HepG2 (cell line): ENCODE measurements at regions not wholly inside any gene's neighbourhood (a gene's known extent, or its start where the extent isn't known, plus 50 kb on each side); places are given as distances from the start of the nearest gene placed in this dataset.

Experiments used
- ATAC-seq: fragments of 200-7000 bp; cut with Tn5 transposase; 3 replicates; pipeline ENCODE4 v1.9.1; 2020; ENCODE audit warnings: mild to moderate bottlenecking, moderate library complexity
- BruUV-seq: library from RNA; stranded (reverse); fragments of 400-500 nt; replicated peaks from 2 replicates; lab custom pipeline; 2021; lab: Mats Ljungman, UMichigan
- CTCF ChIA-PET: fragments of 300-600 bp; formaldehyde crosslinking; extraction: SDS; loops from one replicate; lab custom pipeline; 2021; ENCODE audit warnings: low total read pairs, inconsistent platforms, low intra/inter-chr PET ratio; lab: Yijun Ruan, JAX
- POLR2A ChIA-PET: fragments of 350-600 bp; sonication (Branson Sonifier 250); formaldehyde crosslinking; loops from one replicate; lab custom pipeline; 2020; ENCODE audit warnings: antibody characterized with exemption, inconsistent platforms; lab: Yijun Ruan, JAX
- DNase-seq: peaks from one replicate; pipeline ENCODE4 v3.0.0-alpha.2; 2015; ENCODE audit warnings: low spot score
- FAIRE-seq: peaks from 3 replicates; lab custom pipeline; 2011; peaks lifted over from hg19 to GRCh38; lab: Jason Lieb, UNC
- H2AFZ ChIP-seq: one replicate; pipeline ENCODE4 v1.6.1; 2011; ENCODE audit warnings: low read length, inconsistent platforms
- H3K27ac ChIP-seq: fragments of 300-600 bp; 3 replicates; pipeline ENCODE4 v1.8.0; 2011; ENCODE audit warnings: mixed run types, mild to moderate bottlenecking, mixed read lengths, low read length, inconsistent platforms; ENCODE audit not compliant: insufficient read depth; ENCODE audit errors: extremely low read length
- H3K27me3 ChIP-seq, 2 experiments: fragments of 200-600 bp in 1 of 2; 2 replicates in 1 of 2; 3 replicates in 1 of 2; pipeline versions ENCODE4 v1.6.0 to v1.8.0; 2011; ENCODE audit warnings: low read length in 2 of 2, mild to moderate bottlenecking in 2 of 2, moderate library complexity in 2 of 2, inconsistent platforms in 1 of 2; ENCODE audit not compliant: insufficient read depth in 2 of 2, control insufficient read depth in 1 of 2
- H3K36me3 ChIP-seq, 2 experiments: fragments of 200-600 bp in 1 of 2; replicated peaks in 1 of 2; 2 replicates in 1 of 2; 3 replicates in 1 of 2; pipeline versions ENCODE4 v1.5.1 to v1.8.0; 2011; ENCODE audit warnings: low read length in 2 of 2, inconsistent platforms in 1 of 2; ENCODE audit not compliant: insufficient read depth in 2 of 2, control insufficient read depth in 1 of 2
- H3K4me1 ChIP-seq: 2 replicates; pipeline ENCODE4 v1.5.1; 2012; ENCODE audit warnings: low read length, inconsistent platforms; ENCODE audit not compliant: insufficient read depth
- H3K4me2 ChIP-seq: 2 replicates; pipeline ENCODE4 v1.6.0; 2011; ENCODE audit warnings: low read depth, low read length, inconsistent platforms
- H3K4me3 ChIP-seq, 3 experiments: fragments of 200-600 bp in 1 of 3; sonication (generic), shearing (Covaris generic) in 1 of 3; replicated peaks in 1 of 3; 2 replicates each; pipeline ENCODE4 v1.5.1; 2011 to 2016; ENCODE audit warnings: low read length in 3 of 3, inconsistent platforms in 2 of 3, low read depth in 2 of 3, mild to moderate bottlenecking in 2 of 3, control low read depth in 1 of 3, mixed read lengths in 1 of 3; ENCODE audit not compliant: insufficient read depth in 1 of 3
- H3K79me2 ChIP-seq: one replicate; pipeline ENCODE4 v1.6.1; 2011; ENCODE audit warnings: low read length, inconsistent platforms; ENCODE audit not compliant: insufficient read depth
- H3K9ac ChIP-seq: 2 replicates; pipeline ENCODE4 v1.6.0; 2011; ENCODE audit warnings: mild to moderate bottlenecking, low read depth, low read length, inconsistent platforms; ENCODE audit not compliant: insufficient read depth
- H3K9me3 ChIP-seq: 2 replicates; pipeline ENCODE4 v1.5.1; 2012; ENCODE audit warnings: mild to moderate bottlenecking, low read length
- H4K20me1 ChIP-seq: 2 replicates; pipeline ENCODE4 v1.6.0; 2011; ENCODE audit warnings: inconsistent platforms, mild to moderate bottlenecking, low read length, moderate library complexity; ENCODE audit not compliant: insufficient read depth
- HOXD1 ChIP-seq: sonication (generic); formaldehyde crosslinking; IDR thresholded peaks from 2 replicates; pipeline ENCODE4 v1.5.0; 2020; ENCODE audit warnings: missing genetic modification reagents
- POGZ ChIP-seq: sonication (generic); formaldehyde crosslinking; IDR thresholded peaks from 2 replicates; pipeline ENCODE4 v1.4.0; 2020; ENCODE audit warnings: mild to moderate bottlenecking, missing genetic modification reagents
- TBL1XR1 ChIP-seq: fragments of 150-350 bp; IDR thresholded peaks from 2 replicates; pipeline ENCODE4 v1.6.1; 2014; ENCODE audit warnings: borderline replicate concordance, low read length; ENCODE audit not compliant: partially characterized antibody
- ZNF3 ChIP-seq: IDR thresholded peaks from 2 replicates; pipeline ENCODE4 v1.7.0; 2017; ENCODE audit warnings: inconsistent platforms
- WGBS: methylation state at CpG from one replicate; pipeline ENCODE4 v1.1.6; 2017; ENCODE audit warnings: low lambda C conversion rate; 5-methylcytosine and 5-hydroxymethylcytosine counted together
- in situ Hi-C: cut with HindIII; loops from 2 replicates; pipeline ENCODE4 v1.10.0; 2017; ENCODE audit warnings: low pct_unique_long_range_greater_than_20kb; ENCODE audit not compliant: extremely low pct_ligation_motif_present
- intact Hi-C: fragments of 100-400 bp; cut with micrococcal nuclease; formaldehyde crosslinking; loops from one replicate; pipeline ENCODE4 v1.10.0; 2022; ENCODE audit not compliant: unreplicated experiment
- TF ChIP-seq, protein P1 (sequence below), 2 experiments: fragments of 450-650 bp in 1 of 2; sonication (generic) in 1 of 2; formaldehyde crosslinking in 1 of 2; IDR thresholded peaks; 2 replicates each; pipeline versions ENCODE4 v1.6.1 to v1.8.0; 2016 to 2022; ENCODE audit warnings: antibody characterized with exemption in 1 of 2, mild to moderate bottlenecking in 1 of 2, missing genetic modification reagents in 1 of 2
- TF ChIP-seq, protein P2 (sequence below): IDR thresholded peaks from 2 replicates; pipeline ENCODE4 v1.6.1; 2016; ENCODE audit warnings: mild to moderate bottlenecking
- TF ChIP-seq, protein P3 (sequence below): sonication (generic); formaldehyde crosslinking; IDR thresholded peaks from 2 replicates; pipeline ENCODE4 v1.9.0; 2021; ENCODE audit warnings: missing genetic modification reagents, mild to moderate bottlenecking, borderline replicate concordance
- TF ChIP-seq, protein P4 (sequence below): conservative IDR thresholded peaks from 2 replicates; pipeline ENCODE4 v1.6.1; 2018; ENCODE audit warnings: missing genetic modification reagents

DNA sequence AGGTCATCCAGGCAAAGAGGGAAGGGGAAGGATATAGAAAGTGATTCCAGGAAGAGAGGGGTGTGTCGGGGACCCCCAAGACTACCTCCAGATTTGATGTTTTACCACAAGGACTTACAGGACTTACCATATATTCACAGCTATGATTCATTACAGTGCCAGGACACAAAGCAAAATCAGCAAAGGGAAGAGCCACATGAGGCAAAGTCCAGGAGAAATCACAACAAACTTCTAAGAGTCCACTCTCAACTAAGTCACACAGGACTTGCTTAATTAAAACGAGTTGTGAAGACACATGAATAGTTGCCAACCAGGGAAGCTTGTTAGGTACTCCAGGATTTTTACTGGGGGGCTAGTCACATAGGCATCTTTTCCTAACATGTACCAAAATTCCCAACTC, 217.3 kb downstream of the TTLL7 start:
- H3K27me3 ChIP-seq: no peaks in the 10 kb centered on the region; a peak in 1 of 5 replicates
- no peak overlapping the region for H3K4me3 ChIP-seq
- H4K20me1 ChIP-seq: no peaks in the 10 kb centered on the region
- H3K36me3 ChIP-seq: no peaks in the 10 kb centered on the region
- H3K4me1 ChIP-seq: no peaks in the 10 kb centered on the region
- FAIRE-seq: no peak
- no peak overlapping the region for H3K4me2 ChIP-seq
- WGBS: 13% methylated on average over 2 of the region's 2 CpGs
- no peak for DNase-seq
- intact Hi-C loops: no loop called here
- TF ChIP-seq, protein P1, sequence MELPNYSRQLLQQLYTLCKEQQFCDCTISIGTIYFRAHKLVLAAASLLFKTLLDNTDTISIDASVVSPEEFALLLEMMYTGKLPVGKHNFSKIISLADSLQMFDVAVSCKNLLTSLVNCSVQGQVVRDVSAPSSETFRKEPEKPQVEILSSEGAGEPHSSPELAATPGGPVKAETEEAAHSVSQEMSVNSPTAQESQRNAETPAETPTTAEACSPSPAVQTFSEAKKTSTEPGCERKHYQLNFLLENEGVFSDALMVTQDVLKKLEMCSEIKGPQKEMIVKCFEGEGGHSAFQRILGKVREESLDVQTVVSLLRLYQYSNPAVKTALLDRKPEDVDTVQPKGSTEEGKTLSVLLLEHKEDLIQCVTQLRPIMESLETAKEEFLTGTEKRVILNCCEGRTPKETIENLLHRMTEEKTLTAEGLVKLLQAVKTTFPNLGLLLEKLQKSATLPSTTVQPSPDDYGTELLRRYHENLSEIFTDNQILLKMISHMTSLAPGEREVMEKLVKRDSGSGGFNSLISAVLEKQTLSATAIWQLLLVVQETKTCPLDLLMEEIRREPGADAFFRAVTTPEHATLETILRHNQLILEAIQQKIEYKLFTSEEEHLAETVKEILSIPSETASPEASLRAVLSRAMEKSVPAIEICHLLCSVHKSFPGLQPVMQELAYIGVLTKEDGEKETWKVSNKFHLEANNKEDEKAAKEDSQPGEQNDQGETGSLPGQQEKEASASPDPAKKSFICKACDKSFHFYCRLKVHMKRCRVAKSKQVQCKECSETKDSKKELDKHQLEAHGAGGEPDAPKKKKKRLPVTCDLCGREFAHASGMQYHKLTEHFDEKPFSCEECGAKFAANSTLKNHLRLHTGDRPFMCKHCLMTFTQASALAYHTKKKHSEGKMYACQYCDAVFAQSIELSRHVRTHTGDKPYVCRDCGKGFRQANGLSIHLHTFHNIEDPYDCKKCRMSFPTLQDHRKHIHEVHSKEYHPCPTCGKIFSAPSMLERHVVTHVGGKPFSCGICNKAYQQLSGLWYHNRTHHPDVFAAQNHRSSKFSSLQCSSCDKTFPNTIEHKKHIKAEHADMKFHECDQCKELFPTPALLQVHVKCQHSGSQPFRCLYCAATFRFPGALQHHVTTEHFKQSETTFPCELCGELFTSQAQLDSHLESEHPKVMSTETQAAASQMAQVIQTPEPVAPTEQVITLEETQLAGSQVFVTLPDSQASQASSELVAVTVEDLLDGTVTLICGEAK (IDR thresholded peaks at IDR 0.05): no peak
- TF ChIP-seq, protein P1 (CRISPR knock-in tag; IDR thresholded peaks at IDR 0.05): no peak
- TF ChIP-seq ZNF3 (no peak), POGZ (CRISPR knock-in tag) (no peak), HOXD1 (CRISPR knock-in tag) (no peak), TBL1XR1 (no peak)
- TF ChIP-seq, protein P2, sequence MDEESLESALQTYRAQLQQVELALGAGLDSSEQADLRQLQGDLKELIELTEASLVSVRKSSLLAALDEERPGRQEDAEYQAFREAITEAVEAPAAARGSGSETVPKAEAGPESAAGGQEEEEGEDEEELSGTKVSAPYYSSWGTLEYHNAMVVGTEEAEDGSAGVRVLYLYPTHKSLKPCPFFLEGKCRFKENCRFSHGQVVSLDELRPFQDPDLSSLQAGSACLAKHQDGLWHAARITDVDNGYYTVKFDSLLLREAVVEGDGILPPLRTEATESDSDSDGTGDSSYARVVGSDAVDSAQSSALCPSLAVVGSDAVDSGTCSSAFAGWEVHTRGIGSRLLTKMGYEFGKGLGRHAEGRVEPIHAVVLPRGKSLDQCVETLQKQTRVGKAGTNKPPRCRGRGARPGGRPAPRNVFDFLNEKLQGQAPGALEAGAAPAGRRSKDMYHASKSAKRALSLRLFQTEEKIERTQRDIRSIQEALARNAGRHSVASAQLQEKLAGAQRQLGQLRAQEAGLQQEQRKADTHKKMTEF (CRISPR knock-in tag): no peak
- TF ChIP-seq, protein P3, sequence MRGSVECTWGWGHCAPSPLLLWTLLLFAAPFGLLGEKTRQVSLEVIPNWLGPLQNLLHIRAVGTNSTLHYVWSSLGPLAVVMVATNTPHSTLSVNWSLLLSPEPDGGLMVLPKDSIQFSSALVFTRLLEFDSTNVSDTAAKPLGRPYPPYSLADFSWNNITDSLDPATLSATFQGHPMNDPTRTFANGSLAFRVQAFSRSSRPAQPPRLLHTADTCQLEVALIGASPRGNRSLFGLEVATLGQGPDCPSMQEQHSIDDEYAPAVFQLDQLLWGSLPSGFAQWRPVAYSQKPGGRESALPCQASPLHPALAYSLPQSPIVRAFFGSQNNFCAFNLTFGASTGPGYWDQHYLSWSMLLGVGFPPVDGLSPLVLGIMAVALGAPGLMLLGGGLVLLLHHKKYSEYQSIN (CRISPR knock-in tag): no peak
- TF ChIP-seq, protein P4, sequence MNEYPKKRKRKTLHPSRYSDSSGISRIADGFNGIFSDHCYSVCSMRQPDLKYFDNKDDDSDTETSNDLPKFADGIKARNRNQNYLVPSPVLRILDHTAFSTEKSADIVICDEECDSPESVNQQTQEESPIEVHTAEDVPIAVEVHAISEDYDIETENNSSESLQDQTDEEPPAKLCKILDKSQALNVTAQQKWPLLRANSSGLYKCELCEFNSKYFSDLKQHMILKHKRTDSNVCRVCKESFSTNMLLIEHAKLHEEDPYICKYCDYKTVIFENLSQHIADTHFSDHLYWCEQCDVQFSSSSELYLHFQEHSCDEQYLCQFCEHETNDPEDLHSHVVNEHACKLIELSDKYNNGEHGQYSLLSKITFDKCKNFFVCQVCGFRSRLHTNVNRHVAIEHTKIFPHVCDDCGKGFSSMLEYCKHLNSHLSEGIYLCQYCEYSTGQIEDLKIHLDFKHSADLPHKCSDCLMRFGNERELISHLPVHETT (CRISPR knock-in tag): no peak
- TF ChIP-seq, all 625 proteins: peak for 0
- no peak for ATAC-seq
- no peak overlapping the region for H3K27ac ChIP-seq
- H2AFZ ChIP-seq: no peak overlapping the region
- H3K9ac ChIP-seq: no peak overlapping the region
- BruUV-seq: no TSS peak
- POLR2A ChIA-PET: no interaction called here
- H3K79me2 ChIP-seq: no peaks in the 10 kb centered on the region
- in situ Hi-C loops: no loop called here
- CTCF ChIA-PET: no interaction called here
- peaks cover 7% of the 10 kb centered on the region; the same call in 1 of the 2 replicates for H3K9me3 ChIP-seq
